Renal pelvis (tissue), 1 donor: ENCODE measurements at regions not wholly inside any gene's neighbourhood (a gene's known extent, or its start where the extent isn't known, plus 50 kb on each side); places are given as distances from the start of the nearest gene placed in this dataset.

Experiments
- DNase-seq: peaks from one replicate; pipeline ENCODE4 v3.0.0-alpha.2; 2013

DNA sequence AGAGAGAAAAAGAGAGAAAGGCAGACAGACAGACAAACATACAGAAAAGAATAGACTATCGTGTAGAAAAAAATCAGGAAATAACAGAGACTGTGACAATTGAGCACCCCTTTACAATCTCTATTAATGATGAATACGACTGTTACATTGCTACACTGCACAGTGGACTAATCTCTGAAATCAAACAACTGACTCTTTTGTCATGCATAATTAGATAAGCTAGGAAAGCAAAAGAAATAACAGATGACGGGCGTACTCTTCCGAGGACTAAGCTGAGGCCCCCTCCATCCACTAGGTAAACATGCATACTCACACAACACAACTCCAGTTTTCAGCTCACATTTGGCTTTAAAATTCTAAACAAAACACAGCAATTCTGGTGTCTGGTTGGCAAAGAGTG lies 267.0 kb downstream of the NOL4 start:
- no peak for DNase-seq

DNA sequence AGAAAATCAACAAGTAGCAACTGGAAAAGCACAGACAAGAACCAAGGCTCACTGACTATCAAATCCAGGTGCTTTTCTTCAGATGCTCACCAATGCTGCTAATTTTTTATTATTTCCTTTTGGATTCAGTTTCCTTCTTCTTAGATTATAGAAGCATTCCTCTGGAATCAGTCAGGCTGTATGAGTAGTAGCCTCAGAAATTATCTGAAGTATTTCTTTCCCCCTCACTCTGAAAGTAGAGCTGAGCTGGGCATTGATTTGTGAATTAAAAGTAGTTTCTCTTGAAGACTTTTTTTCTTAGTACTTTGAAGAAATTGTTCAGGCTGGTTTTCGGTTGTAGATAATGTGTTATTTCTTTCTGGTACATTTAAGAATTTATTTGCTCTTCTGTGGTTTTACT lies 273.7 kb downstream of the NOL4 start:
- DNase-seq = no peak

DNA sequence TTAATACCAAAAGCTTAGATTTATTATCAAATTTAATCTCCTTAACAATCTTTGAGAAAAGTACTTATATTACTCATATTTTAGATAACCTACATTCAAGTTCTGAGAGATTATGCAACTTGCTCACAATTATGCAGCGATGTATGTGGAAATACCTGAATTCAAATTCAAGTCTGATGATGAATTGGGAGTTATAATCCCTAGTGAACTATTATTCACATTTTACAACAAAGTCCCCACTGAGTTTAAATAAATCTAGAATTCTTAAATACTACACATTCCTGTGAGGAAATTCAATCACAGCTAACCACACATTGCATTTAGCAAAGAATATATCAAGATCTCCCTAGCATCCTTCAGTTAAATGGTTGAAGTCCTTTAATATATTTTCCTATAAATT lies 278.4 kb downstream of the NOL4 start:
- DNase-seq = no peak

DNA sequence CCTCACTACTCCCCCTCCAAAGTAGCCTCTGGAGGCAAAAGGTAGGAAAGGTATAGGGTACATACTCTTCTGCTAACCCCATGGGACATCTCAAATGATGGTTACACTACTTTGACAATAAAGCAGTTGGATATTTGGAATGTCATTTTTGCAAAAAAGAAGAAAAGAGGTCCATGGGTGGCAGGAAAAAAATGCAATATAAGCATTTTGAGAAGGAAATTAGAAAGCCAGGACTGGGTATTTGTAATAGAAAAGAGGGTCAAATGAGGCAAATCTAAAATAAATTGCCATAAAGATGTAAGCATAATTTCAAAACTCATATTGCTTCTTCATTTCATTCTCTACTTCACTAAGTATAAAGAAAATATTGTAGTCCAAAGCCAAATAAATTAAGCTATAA lies 280.2 kb downstream of the NOL4 start:
- DNase-seq = no peak

DNA sequence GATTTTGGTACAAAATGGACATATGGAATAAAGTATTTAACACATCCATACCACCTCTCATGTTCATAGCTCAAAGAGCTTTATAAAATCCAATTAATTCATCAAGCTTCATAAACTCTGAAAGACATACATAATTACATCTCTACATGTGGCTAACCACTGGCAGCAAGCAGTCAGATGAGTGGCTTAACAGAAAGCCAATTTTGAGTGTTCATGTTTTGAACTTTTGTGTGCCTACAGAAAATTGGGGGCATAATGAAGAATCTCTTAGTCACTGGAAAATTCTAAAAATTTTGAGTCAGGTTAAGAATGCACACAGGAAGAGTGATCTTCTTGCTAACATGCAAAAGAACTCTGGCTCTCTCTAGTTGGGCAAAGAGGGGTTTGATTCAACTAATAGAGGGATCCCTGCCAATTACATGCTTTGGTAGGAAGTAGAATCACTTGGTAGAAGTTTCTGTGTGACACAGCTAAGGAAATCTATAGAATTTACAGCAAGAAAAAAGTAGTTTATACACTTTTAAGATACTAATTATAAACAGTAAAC lies 287.4 kb downstream of the NOL4 start:
- no peak for DNase-seq

DNA sequence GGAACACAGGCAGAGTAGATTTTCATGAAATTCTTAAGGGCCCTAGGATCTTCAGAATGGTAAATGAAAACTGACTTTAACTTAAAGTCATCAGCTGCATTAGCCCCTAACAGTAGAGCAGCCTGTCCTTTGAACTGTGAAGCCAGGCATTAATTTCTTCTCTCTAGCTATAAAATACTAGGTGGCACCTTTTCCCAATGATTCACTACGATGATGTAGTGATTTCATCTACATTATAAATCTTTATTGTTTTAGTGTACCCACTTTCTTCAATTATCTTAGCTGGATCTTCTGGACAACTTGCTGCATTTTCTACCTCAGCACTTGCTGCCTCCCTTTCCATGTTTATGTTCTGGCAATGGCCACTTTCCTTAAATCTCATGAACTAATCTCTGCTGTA lies 290.5 kb downstream of the NOL4 start:
- no peak for DNase-seq

DNA sequence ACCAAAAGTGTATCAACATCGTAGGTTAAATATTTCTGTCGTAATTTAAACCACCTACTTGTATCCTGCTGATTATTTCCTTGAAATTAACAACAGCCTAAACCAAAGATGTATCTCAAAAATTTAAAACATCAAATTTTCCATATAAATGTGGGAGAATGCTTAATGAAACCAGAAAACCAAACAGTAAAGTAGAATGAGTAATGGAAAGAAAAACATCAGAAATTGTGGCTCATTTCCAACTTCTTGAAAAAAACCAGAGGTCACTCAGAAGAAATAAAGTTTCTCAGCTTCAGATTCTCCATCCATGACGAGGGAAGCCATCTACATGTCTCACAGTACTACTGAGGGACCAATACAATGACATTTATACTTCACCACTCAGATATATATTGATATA lies 296.5 kb downstream of the NOL4 start:
- DNase-seq = no peak

DNA sequence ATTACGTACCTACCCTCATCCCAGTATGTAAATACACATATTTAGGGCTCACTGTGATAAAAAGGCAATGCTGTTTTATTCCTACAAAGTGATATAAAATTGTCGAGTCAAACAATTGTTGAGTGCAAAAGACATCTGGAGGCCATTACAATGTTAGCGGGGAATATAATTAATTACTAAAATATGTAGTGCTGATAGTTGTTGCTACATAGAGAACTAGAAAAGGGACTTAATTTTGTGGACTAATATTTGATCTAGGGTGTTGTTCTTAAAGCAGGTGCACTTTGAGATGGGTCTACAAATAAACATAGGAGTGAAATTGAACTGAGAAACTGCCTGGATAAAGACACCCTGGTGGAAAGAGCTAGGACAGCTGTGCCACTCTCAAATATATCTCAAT lies 300.1 kb downstream of the NOL4 start:
- DNase-seq = no peak

DNA sequence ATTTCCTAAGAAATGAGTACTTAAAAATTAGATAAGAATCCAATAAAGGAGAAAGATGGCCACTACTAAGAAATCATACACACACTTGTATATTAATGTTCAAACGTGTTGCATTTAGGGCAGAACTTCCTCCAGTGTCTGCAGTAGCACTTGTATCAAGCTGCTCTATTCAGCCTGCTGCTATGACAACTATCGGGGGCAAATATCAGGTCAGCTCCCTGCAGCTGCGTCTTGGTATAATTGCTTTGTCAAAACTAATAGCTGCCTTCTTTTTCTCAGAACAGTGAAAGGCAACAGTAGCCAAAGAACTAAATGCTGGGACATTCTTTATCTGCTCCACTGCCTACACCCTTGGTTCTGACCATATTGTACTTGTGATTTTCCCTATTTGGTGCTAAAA lies 300.7 kb downstream of the NOL4 start:
- no peak for DNase-seq

DNA sequence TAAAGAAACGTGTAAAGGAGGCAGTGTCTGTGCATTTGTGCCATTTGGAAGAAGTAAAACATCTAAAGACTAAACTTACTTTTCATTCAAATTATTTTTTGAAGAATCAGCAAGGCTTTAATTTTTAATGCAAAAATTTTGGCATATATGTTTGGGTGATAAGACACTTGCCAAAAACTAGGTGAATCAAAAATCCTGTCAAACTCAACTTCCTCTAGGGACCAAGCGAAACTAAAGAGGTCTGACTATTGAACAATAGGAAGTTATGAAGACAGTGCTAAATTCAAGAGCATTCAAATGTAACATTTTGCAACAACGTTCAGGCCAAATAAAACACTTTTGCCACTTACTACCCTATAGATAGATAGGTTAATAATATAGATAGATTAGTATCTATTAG lies 306.1 kb downstream of the NOL4 start:
- no peak for DNase-seq

DNA sequence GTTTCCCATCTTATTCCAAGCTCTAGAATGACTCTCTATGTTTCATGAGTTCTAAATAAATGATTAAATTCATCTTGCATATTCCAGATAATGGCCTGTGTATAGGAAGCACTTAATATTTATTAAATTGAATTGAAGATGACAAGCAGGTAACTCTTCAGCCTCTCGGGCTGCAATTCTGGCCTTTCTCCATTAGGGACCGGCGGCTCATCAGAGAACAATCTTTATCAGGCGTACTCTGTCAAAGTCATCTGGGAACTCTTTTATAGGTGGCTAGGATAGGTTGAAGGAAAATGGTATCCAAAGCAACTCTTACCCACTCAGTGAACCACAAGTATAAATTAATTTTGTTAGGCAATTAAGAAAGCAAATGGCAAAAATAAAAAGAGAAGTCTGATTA lies 308.5 kb downstream of the NOL4 start:
- DNase-seq = no peak

DNA sequence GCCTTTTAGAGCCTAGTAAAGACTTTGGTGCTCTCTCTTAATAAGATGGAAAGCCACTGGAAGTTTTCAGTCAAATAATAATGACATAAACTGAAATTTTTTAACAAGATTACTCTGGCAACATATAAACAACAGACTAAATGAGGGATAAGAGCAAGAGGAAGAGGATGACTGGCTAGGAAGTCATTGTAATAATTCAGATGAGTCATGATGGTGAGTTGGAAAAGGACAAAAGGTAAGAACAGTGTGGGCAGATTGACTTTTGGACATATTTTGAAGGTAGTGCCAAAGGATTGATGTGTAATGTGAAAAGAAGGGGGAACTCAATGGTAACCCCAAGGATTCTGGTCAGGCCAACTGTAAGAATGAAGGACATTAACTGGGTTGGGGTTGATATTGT lies 310.3 kb downstream of the NOL4 start:
- no peak for DNase-seq

DNA sequence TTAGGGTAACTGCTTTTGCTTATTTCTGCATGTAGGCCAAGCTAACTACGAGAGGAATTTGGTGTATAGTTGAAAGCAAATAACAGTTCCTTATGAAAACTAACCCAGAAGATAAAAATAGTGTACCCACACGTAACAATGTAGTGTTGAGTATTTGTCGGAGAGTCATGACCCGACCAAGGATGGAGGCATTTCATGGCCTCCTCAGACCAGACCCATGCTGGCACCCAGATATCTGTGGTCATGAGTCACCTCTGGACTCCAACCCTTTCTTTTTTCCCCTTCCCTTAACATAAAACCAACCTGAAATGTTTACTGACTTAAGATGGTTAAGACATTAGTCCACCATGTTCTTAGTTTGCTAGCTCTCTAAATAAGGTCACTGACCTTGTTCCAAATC lies 318.7 kb downstream of the NOL4 start:
- no peak for DNase-seq

DNA sequence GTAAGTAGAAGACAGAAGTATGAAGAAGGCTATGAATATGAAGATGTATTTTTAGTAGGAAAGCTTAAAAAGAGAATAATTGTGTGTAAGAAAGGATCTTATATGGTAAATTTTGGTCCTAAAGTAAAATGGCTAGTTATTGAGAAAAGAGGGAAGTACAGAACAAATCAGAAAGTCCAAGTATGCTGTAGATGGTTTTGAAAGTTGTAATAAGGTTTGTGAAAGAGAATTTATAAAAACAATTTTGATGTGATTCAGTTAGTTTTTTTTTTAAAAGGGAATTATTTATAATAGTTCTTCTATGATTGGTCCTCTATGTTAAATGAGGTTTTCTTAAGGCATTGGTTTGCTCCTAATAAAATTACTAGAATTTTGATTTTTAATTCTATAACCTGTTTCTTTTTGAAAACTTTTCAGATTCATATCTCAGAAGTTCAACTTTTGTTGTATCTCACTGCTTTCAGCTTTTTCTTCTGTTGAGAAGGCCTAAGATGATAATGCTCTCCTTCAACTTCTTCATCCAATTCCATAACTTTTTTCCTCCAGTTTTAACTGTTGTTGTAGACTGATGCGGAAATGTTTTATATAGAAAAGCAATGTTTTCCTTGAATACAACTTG lies 322.7 kb downstream of the NOL4 start:
- no peak for DNase-seq

DNA sequence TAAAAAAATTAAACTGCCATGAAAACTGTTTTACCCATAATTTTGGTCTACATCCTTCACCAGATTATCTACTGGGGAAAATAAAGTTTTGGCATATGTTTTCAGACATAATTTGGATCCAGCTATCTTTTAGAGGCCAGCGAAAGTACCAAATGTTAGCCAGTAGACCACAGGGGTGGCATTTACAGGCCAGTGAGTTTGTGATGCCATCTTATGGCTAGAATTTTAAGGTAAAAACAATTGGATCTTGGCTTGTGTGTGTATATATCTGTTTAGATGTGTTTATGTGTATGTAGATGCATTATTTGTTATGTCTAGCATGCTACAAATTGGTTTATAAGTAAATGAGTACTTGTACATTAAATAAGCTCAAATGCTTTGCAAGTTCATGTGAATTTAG lies 322.6 kb downstream of the ASXL3 start:
- DNase-seq = no peak

DNA sequence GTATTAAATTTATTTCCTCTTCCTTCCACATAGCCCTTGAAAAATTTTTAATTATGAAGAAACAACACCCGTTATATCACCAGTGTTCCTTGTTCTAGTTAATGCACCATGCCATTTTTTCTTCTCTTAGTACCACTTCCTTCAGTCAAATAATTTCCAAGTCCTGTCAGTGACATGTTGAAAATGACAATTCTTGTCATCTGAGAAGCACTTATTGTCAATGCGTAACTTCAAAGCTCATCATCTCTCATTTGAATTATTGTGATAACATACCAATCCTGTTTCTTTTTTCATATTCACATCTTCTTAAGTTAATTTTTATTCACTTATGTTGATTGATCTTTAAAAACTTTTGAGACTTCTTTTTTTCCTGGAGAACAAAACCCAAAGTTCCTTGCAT lies 320.4 kb downstream of the ASXL3 start:
- DNase-seq = no peak

DNA sequence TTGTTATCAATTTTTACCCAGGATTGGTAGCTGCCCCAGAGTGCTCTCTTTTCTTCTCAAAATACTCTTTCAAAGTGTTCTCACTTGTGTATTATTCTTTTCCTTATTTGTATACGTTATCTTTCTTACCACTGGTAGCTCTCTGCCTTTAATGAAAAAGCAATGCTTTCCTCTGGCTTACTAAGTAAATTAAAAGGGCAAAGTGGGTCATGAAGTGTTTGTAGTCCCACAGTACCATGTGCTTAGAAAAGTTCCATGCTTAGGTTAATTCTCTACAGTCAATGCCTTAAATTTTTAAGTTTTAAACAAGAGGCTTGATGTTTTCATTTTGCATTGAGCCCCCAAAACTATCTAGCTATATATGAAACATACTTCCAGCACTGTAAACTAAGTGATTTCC lies 300.2 kb downstream of the ASXL3 start:
- no peak for DNase-seq

DNA sequence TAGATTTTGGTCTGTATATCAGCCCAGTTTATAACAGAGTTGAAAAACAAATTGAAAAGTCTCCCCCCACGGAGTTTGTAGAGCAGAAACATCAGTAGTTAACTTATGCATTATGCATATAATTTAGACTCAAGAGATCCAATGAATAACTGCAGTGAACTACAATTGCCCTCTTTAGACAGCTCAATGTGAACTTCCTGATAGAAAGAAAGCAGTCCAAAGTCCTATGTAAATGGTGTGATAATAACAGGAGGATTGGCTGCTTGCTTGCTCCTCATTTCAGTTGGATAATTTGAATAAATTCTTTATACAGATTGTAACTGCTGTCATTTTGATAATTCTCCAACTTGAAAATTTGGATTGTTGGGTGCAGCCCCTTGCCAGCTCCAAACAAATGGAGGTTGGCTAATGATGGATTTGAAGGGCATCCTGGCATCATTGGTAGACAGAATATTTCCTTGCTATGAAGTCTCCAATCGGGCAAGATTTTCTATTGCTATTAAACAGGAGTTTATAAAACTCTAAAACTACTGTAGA lies 297.1 kb downstream of the ASXL3 start:
- no peak for DNase-seq

DNA sequence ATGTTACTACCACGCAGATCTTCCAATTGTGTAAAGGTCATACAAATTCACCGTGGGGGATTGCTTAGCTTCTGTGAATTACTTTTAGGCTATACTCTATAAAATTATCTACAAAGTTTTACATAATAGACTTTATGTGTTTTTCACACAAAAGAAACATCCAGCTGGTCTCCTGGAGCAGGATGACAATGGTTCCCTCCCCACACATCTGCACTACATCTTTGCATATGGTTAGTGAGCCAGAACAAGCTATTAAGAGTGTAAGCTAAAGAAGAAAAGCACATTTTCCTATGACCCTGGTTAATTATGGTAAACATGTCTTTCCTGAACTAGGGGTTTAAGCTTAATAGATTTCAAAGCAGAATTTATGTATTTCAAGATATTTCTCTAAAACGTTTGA lies 295.1 kb downstream of the ASXL3 start:
- DNase-seq = no peak

DNA sequence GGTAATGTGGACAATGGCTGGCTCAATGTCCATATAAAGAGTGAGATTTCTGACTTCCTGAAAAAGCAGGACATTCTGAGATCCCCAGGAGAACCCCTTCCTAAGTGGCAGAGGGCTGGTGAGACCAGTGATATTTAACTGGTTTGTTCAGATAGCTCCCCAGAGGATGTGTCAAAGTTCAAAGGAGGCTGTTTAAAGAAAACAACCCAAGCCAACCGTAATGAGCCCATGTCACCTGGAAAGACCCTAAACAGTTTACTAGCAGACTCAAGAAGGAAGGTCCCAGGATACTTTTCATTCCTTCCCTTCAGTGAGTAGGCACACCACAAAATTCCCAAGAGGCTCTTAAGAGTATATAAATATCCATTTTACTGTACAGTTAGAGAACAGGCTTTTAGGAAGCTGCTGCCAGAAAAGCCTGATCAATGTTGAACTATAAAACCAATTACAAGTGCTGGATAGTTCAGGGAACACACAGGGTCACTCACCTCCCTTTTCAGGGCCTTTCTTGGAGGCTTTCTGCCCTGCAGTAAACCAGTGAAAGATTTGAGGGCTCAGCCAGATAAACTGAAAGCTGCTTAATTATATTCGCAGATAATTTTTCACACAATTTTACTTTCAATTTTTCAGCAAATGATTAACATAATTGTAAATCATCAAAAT lies 293.5 kb downstream of the ASXL3 start:
- no peak for DNase-seq

DNA sequence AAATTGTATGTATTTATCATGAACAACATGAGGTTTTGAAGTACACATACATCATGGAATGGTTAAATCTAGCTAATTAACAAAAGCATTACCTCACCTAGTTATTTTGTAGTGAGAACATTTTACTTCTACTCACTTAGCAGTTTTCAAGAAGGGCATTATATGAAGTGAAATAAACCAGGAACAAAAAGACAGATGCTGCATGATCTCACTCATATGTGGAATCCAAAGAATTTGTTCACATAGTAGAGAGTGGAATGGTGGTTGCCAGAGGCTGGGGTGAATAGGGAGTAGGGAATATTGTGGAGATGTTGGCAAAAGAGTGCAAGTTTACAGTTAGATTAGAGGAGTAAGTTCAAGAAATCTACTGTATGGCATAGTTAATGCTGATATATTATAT lies 292.0 kb downstream of the ASXL3 start:
- DNase-seq = no peak

DNA sequence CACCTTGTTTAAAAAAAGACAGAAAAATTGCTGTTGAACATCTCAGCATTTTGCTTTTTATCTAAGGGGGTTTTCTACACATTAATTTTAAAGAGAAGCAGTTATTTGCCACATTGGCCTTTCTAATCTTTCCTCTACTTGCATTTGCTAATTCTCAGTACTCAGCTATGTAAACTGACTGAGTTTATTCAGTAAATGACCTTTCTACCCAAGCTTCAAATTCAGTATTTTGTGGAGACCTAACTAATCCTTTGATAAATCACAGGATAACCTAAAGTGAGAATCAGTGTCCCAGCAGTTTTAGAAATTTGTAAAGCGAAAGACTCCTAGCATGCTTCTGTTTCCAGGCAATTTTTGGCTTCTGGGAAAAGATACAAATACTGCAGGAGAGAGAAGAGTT lies 288.4 kb downstream of the ASXL3 start:
- DNase-seq = no peak

DNA sequence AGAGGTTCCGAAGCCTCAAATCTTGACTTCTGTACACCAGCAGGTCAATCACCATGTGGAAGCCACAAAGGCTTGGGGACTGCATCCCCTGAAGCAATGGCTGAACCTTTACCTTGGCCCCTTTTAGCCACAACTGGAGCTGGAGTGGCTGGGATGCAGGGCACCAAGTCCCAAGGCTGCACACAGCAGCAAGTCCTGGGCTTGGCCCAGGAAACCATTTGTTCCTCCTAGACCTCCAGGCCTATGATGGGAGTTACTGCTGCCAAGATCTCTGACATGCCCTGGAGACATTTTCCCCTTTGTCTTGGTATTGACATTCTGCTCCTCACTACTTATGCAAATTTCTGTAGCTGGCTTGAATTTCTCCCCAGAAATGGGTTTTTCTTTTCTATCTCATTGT lies 285.9 kb downstream of the ASXL3 start:
- no peak for DNase-seq

DNA sequence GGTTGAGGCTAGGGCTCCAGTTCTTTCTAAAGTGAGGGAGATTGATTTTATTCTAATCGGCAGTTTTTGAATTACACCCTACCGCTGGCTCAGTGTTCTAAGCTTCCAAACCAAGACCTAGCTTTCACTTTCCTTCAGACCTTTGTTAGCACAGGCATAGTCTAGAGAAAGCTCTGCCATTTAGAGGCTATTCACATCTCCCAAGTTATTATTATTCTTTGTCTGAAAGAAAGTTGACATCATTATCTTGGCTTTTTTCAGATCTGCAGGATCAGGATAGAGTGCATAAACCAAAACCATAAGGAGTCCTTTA lies 276.8 kb downstream of the ASXL3 start:
- no peak for DNase-seq
